ENCODE measurements at regions not wholly inside any gene's neighbourhood (a gene's known extent, or its start where the extent isn't known, plus 50 kb on each side); places are given as distances from the start of the nearest gene placed in this dataset.

DNA sequence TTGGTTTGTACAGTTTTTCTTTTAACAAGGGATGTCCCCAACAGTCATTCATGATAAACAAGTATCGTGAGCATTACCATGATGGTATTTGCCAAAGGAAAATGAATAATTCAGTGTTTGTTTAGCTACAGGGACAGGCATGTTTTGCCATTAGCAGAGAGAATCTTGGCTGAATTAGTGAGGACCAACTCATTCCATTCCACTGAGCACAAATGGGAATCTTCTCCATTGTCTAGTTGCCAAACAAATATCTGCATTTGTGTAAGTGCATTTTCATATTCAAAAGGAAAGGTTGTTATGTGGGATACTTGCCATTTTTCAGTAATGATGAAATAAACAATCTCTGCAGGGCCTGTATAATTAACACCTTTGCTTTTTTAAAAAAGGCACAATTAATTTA, 1762.6 kb downstream of the RPA4 start (continued):
- TF ChIP-seq, protein P1, sequence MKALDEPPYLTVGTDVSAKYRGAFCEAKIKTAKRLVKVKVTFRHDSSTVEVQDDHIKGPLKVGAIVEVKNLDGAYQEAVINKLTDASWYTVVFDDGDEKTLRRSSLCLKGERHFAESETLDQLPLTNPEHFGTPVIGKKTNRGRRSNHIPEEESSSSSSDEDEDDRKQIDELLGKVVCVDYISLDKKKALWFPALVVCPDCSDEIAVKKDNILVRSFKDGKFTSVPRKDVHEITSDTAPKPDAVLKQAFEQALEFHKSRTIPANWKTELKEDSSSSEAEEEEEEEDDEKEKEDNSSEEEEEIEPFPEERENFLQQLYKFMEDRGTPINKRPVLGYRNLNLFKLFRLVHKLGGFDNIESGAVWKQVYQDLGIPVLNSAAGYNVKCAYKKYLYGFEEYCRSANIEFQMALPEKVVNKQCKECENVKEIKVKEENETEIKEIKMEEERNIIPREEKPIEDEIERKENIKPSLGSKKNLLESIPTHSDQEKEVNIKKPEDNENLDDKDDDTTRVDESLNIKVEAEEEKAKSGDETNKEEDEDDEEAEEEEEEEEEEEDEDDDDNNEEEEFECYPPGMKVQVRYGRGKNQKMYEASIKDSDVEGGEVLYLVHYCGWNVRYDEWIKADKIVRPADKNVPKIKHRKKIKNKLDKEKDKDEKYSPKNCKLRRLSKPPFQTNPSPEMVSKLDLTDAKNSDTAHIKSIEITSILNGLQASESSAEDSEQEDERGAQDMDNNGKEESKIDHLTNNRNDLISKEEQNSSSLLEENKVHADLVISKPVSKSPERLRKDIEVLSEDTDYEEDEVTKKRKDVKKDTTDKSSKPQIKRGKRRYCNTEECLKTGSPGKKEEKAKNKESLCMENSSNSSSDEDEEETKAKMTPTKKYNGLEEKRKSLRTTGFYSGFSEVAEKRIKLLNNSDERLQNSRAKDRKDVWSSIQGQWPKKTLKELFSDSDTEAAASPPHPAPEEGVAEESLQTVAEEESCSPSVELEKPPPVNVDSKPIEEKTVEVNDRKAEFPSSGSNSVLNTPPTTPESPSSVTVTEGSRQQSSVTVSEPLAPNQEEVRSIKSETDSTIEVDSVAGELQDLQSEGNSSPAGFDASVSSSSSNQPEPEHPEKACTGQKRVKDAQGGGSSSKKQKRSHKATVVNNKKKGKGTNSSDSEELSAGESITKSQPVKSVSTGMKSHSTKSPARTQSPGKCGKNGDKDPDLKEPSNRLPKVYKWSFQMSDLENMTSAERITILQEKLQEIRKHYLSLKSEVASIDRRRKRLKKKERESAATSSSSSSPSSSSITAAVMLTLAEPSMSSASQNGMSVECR (CRISPR knock-in tag; IDR thresholded peaks at IDR 0.05; ENCODE audit: borderline replicate concordance) = no peak
- TF ChIP-seq TEAD1 (CRISPR knock-in tag; IDR thresholded peaks at IDR 0.05) (no peak), ZNF138 (CRISPR knock-in tag; conservative IDR thresholded peaks at IDR 0.05) (no peak)

DNA sequence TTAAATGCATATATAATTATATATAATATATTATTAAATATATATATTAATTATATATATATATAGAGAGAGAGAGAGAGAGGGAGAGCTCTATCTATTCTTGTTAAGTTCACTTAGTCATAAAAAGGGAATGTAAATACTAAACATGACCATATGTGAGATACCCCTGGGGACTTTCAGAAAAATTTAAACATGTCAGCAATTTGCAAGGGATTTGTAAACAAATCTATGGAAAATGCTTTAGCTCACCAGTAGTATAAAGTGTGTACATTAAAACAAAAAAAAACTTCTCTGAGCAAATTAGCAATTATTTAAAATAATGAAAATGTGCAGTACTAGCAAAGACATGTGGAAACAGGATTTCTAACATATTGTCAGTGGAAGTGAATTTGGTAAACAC, 1755.5 kb downstream of the PCDH19 start:
- Mint-ChIP-seq H3K36me3 (peaks cover 9% of the 10 kb centered on the region), H3K4me1 (peaks cover 11% of the 10 kb centered on the region), H3K27me3 (ENCODE audit: low read depth) (no peaks in the 10 kb centered on the region), H3K27ac (no peak overlapping the region), H3K9me3 (0 out of 2 replicates have a peak, but pooled peaks cover 4% of the 10 kb centered on the region), H3K4me3 (no peak overlapping the region)
- ChIA-PET CTCF (no interaction called here), POLR2A (no interaction called here)
- DNase-seq (ENCODE audit: low spot score) (no peak), ATAC-seq (no peak)
- TF ChIP-seq ZBTB43 (CRISPR knock-in tag; IDR thresholded peaks at IDR 0.05) (no peak), NFE2L1 (CRISPR knock-in tag; IDR thresholded peaks at IDR 0.05) (no peak), JUN (CRISPR knock-in tag; IDR thresholded peaks at IDR 0.05) (no peak), TEAD1 (CRISPR knock-in tag; IDR thresholded peaks at IDR 0.05) (no peak), KAT7 (CRISPR knock-in tag; IDR thresholded peaks at IDR 0.05; ENCODE audit: borderline replicate concordance) (no peak), ERG (CRISPR knock-in tag; IDR thresholded peaks at IDR 0.05) (no peak), USF2 (CRISPR knock-in tag; IDR thresholded peaks at IDR 0.05) (no peak), ZNF532 (CRISPR knock-in tag; IDR thresholded peaks at IDR 0.05; ENCODE audit: borderline replicate concordance) (no peak), ZNF138 (CRISPR knock-in tag; conservative IDR thresholded peaks at IDR 0.05) (no peak), JAZF1 (CRISPR knock-in tag; IDR thresholded peaks at IDR 0.05) (no peak), ZNF416 (CRISPR knock-in tag; IDR thresholded peaks at IDR 0.05) (no peak)
- TF ChIP-seq, protein P1 (CRISPR knock-in tag; IDR thresholded peaks at IDR 0.05; ENCODE audit: borderline replicate concordance) = no peak
- TF ChIP-seq, protein P2, sequence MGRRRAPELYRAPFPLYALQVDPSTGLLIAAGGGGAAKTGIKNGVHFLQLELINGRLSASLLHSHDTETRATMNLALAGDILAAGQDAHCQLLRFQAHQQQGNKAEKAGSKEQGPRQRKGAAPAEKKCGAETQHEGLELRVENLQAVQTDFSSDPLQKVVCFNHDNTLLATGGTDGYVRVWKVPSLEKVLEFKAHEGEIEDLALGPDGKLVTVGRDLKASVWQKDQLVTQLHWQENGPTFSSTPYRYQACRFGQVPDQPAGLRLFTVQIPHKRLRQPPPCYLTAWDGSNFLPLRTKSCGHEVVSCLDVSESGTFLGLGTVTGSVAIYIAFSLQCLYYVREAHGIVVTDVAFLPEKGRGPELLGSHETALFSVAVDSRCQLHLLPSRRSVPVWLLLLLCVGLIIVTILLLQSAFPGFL (CRISPR knock-in tag; IDR thresholded peaks at IDR 0.05; ENCODE audit: borderline replicate concordance) = no peak
- TF ChIP-seq, protein P3, sequence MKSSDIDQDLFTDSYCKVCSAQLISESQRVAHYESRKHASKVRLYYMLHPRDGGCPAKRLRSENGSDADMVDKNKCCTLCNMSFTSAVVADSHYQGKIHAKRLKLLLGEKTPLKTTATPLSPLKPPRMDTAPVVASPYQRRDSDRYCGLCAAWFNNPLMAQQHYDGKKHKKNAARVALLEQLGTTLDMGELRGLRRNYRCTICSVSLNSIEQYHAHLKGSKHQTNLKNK (CRISPR knock-in tag; IDR thresholded peaks at IDR 0.05) = no peak
